ENCODE measurements at regions not wholly inside any gene's neighbourhood (a gene's known extent, or its start where the extent isn't known, plus 50 kb on each side); places are given as distances from the start of the nearest gene placed in this dataset.
"Not testable (repeated sequence)": the region's sequence is repeated elsewhere in the genome, so short reads cannot be mapped to it uniquely, and the experiment has no call there.

DNA sequence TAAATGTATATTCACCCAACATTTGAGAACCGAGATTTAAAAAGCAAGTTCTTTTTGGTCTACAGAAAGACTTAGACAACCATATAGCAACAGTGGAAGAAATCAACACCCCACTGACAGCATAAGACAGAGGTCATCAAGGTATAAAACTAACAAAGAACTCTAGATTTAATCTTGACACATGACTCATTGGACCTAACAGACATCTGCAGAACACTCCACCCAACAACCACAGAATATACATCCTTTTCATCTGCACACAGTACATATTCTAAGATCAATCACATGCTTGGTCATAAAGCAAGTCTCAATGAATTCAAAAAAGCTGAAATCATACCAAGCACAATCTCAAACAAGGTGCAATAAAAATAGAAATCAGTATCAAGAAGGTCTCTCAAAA, 65.8 kb downstream of the SPIN4 start:
- no peak for DNase-seq
- Mint-ChIP-seq H3K9me3 (peaks cover 58% of the 10 kb centered on the region), H3K27ac (no peak overlapping the region), H3K27me3 (ENCODE audit: low read depth, poor library complexity) (no peaks in the 10 kb centered on the region), H3K4me1 (no peaks in the 10 kb centered on the region), H3K4me3 (no peak overlapping the region), H3K36me3 (ENCODE audit: low read depth) (no peaks in the 10 kb centered on the region)
- TF ChIP-seq CTCF (IDR thresholded peaks at IDR 0.05) = no peak

DNA sequence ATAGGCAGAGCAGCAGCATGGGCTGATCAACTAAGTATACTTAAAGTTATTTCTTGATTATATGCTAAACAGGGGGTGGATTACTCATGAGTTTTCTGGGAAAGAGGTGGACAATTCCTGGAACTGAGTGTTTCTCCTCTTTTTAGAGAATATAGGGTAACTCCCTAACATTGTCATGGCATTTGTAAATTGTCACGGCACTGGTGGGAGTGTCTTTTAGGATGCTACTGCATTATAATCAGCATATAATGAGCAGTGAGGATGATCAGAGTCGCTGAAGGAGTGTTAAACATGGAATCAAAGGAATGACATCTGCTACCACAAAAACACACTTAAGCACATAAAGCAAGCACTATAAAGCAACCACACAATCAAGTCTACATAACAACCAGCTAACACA, 66.5 kb downstream of the SPIN4 start:
- DNase-seq = no peak
- no peak overlapping the region for H3K27ac Mint-ChIP-seq
- H3K9me3 Mint-ChIP-seq = peaks cover 53% of the 10 kb centered on the region

DNA sequence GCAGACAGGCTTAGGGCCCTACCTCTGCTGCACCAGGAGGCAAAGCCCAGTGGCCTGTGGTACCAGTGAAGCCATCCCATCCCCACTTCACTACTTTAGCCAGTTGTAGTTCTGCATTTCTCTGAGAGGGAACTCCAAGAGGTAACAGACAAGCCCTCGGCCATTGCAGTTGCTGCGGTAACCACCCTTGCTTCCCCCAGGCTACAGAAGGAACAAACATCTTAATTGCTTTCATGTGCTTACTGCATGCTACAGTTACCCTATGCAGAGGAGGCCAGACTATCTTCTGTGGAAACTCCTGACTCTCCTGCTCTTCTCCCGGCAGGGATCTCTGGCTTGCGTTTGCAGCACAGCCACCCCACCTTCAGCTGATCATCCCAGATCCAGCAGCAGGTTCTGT, 67.8 kb downstream of the SPIN4 start:
- DNase-seq = no peak
- Mint-ChIP-seq H3K27ac (no peak overlapping the region), H3K27me3 (ENCODE audit: low read depth, poor library complexity) (no peaks in the 10 kb centered on the region), H3K4me3 (no peak overlapping the region), H3K4me1 (no peaks in the 10 kb centered on the region), H3K36me3 (ENCODE audit: low read depth) (no peaks in the 10 kb centered on the region), H3K9me3 (peaks cover 40% of the 10 kb centered on the region)
- no peak for TF ChIP-seq CTCF (IDR thresholded peaks at IDR 0.05)

More for the DNA sequence above, 66.5 kb downstream of the SPIN4 start:
- no peak for TF ChIP-seq CTCF (IDR thresholded peaks at IDR 0.05)
- Mint-ChIP-seq H3K36me3 (ENCODE audit: low read depth) (no peaks in the 10 kb centered on the region), H3K27me3 (ENCODE audit: low read depth, poor library complexity) (no peaks in the 10 kb centered on the region), H3K4me1 (no peaks in the 10 kb centered on the region), H3K4me3 (no peak overlapping the region)

DNA sequence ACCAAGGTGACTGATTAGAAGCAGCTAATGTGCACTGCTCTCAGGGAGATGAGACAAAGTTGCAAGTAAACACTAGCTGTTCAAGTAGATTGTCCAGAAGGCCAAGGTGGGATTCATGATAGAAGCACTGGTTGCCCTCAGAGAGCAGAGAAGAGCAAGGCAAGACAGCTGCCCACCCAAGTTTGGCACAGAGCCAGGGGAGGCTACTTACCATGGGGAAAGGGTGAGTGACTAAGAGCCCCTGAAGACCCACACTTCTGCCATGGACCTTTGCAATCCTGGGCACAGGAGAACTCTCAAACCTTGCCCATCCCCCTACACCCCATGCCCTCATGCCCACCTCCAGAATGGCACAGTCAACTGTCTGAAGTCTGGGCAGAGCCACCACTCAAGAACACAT, 68.3 kb downstream of the SPIN4 start:
- Mint-ChIP-seq H3K27me3 (ENCODE audit: low read depth, poor library complexity) (no peaks in the 10 kb centered on the region), H3K4me1 (no peaks in the 10 kb centered on the region), H3K9me3 (peaks cover 35% of the 10 kb centered on the region), H3K4me3 (no peak overlapping the region), H3K27ac (no peak overlapping the region), H3K36me3 (ENCODE audit: low read depth) (no peaks in the 10 kb centered on the region)
- TF ChIP-seq CTCF (IDR thresholded peaks at IDR 0.05) = no peak
- no peak for DNase-seq

DNA sequence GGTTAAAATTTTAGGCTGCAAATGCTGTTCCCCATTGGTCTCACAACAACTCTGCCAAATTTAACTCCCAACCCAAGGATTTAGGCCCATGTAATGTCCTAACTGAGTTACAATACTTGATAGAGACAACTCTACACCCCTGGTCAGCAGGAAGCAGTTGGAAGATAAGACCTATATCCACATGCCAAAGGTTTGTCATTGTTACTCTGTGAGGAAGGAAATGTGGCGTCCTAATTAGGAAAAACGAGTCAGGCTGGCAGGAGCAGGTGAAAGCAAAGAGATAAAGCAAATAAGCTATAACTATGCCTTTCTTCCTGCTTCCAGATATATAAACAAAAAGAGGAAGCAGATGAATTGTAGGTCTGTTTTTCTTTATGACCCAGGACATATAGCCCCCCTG, 69.1 kb downstream of the SPIN4 start:
- no peak for TF ChIP-seq CTCF (IDR thresholded peaks at IDR 0.05)
- Mint-ChIP-seq H3K4me3 (no peak overlapping the region), H3K36me3 (ENCODE audit: low read depth) (no peaks in the 10 kb centered on the region), H3K27ac (no peak overlapping the region), H3K27me3 (ENCODE audit: low read depth, poor library complexity) (no peaks in the 10 kb centered on the region), H3K4me1 (no peaks in the 10 kb centered on the region), H3K9me3 (peaks cover 31% of the 10 kb centered on the region)
- DNase-seq = no peak

GRCh38 chrX:63281465-63281864, 69.7 kb downstream of the SPIN4 start:
- no peaks in the 10 kb centered on the region for H3K4me1 Mint-ChIP-seq
- no peaks in the 10 kb centered on the region for H3K36me3 Mint-ChIP-seq (ENCODE audit: low read depth)
- DNase-seq = no peak
- TF ChIP-seq CTCF (IDR thresholded peaks at IDR 0.05) = no peak
- peaks cover 25% of the 10 kb centered on the region for H3K9me3 Mint-ChIP-seq
- no peaks in the 10 kb centered on the region for H3K27me3 Mint-ChIP-seq (ENCODE audit: low read depth, poor library complexity)
- H3K27ac Mint-ChIP-seq = no peak overlapping the region
- no peak overlapping the region for H3K4me3 Mint-ChIP-seq

- not testable (repeated sequence) for DNase-seq; H3K36me3 Mint-ChIP-seq (ENCODE audit: low read depth); H3K27ac Mint-ChIP-seq; H3K4me3 Mint-ChIP-seq; H3K27me3 Mint-ChIP-seq (ENCODE audit: low read depth, poor library complexity); H3K4me1 Mint-ChIP-seq
- peaks cover 14% of the 10 kb centered on the region for H3K9me3 Mint-ChIP-seq
Observed at GRCh38 chrX:63277394-63277793, 73.7 kb downstream of the SPIN4 start.

All from nephron progenitor cell (in vitro differentiated cells).